ENCODE measurements at regions not wholly inside any gene's neighbourhood (a gene's known extent, or its start where the extent isn't known, plus 50 kb on each side); places are given as distances from the start of the nearest gene placed in this dataset.

DNA sequence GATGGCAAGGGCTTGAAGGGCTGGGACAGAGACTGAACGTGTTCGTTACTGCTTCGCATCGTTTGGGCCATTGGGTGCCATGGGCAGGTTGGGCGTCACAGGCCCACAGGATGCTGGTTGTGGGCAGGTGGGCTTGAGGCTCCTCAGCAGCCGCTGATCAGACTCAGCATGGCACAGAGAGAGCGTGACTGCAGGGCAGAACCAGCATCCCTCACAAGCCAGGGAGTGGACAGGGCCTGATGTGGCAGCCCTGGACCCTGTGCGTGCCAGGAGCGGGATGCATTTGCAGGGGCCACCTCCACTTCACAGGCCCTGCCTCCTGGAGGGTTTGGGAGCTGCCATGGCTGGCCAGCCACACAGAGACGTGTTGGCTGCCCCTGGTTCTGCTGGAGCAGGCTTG lies 1228.3 kb downstream of the BRD1 start:
- Histone ChIP-seq H3K4me1 (ENCODE audit: control insufficient read depth in 5 of 5, insufficient read depth in 5 of 5, low read length in 5 of 5) (no peaks in the 10 kb centered on the region), H3K36me3 (ENCODE audit: control insufficient read depth in 5 of 5, insufficient read depth in 5 of 5, low read length in 5 of 5) (no peaks in the 10 kb centered on the region), H3K4me3 (ENCODE audit: low read depth in 1 of 5, low read length in 5 of 5) (no peak overlapping the region), H3K27me3 (ENCODE audit: control insufficient read depth in 5 of 5, insufficient read depth in 4 of 5, low read length in 5 of 5) (peaks cover 0 to 4% (median under 1%) of the 10 kb centered on the region in 5 donors), H3K9ac (ENCODE audit: low read length in 5 of 5) (no peak overlapping the region), H3K27ac (ENCODE audit: low read depth, low read length) (no peak overlapping the region), H3K9me3 (ENCODE audit: control insufficient read depth in 5 of 5, low read length in 5 of 5) (peaks cover 0 to 4% (median 0%) of the 10 kb centered on the region in 5 donors)

DNA sequence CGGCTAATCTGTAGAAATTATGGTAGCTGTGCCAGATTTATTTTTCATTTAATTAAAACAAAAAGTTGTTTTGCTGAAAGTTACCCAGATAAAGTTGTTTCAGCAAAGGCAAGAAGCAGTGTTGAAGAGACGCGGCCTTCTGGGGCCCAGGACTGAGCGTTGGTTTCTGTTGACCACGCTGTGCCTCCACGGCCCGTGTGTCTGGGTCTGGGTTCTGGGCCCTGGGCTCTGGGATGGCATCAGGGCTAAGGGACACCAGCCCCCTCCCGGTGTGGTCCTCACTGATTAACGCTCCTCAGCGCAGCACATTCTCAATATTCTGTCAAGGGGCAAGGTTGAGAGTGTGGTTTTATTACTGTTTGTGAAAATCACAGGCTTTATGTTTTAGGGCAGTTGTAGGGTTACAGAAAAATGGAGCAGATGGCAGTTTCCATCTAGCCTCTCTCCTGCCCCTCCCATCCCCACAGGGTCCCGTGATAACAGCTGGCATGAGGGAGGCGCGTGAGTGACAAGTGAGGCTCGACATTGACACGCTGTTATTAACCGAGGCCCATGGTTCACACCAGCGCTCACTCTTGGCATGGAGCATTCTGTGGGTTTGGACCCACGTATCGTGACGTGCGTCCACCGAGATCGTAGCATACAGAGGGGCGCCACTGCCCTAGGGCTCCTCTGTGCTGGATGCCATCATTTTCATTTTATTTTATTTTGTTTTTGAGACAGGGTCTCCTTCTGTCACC lies 1231.4 kb downstream of the BRD1 start:
- H3K27me3 ChIP-seq (ENCODE audit: control insufficient read depth in 5 of 5, insufficient read depth in 4 of 5, low read length in 5 of 5), result peaks cover 0 to 8% (median 4%) of the 10 kb centered on the region in 5 donors
- H3K9me3 ChIP-seq (ENCODE audit: control insufficient read depth in 5 of 5, low read length in 5 of 5), result peaks cover 0 to 4% (median 0%) of the 10 kb centered on the region in 5 donors
- H3K4me3 ChIP-seq (ENCODE audit: low read depth in 1 of 5, low read length in 5 of 5), result no peak overlapping the region
- H3K27ac ChIP-seq (ENCODE audit: low read depth, low read length), result no peak overlapping the region
- no peak overlapping the region for H3K9ac ChIP-seq (ENCODE audit: low read length in 5 of 5)
- no peaks in the 10 kb centered on the region for H3K36me3 ChIP-seq (ENCODE audit: control insufficient read depth in 5 of 5, insufficient read depth in 5 of 5, low read length in 5 of 5)
- H3K4me1 ChIP-seq (ENCODE audit: control insufficient read depth in 5 of 5, insufficient read depth in 5 of 5, low read length in 5 of 5), result no peaks in the 10 kb centered on the region

- H3K27me3 ChIP-seq (ENCODE audit: control insufficient read depth in 5 of 5, insufficient read depth in 4 of 5, low read length in 5 of 5), result peaks cover 0 to 8% (median 4%) of the 10 kb centered on the region in 5 donors
- H3K27ac ChIP-seq (ENCODE audit: low read depth, low read length), result no peak overlapping the region
- no peak overlapping the region for H3K4me3 ChIP-seq (ENCODE audit: low read depth in 1 of 5, low read length in 5 of 5)
- no peak overlapping the region for H3K9ac ChIP-seq (ENCODE audit: low read length in 5 of 5)
- H3K9me3 ChIP-seq (ENCODE audit: control insufficient read depth in 5 of 5, low read length in 5 of 5), result peaks cover 0 to 4% (median 0%) of the 10 kb centered on the region in 5 donors
- H3K36me3 ChIP-seq (ENCODE audit: control insufficient read depth in 5 of 5, insufficient read depth in 5 of 5, low read length in 5 of 5), result no peaks in the 10 kb centered on the region
- no peaks in the 10 kb centered on the region for H3K4me1 ChIP-seq (ENCODE audit: control insufficient read depth in 5 of 5, insufficient read depth in 5 of 5, low read length in 5 of 5)
These were observed 1232.2 kb downstream of the BRD1 start for GRCh38 chr22:48595511-48595905.

GRCh38 chr22:48594757-48595510 lies 1232.7 kb downstream of the BRD1 start:
- Histone ChIP-seq H3K9me3 (ENCODE audit: control insufficient read depth in 5 of 5, low read length in 5 of 5) (peaks cover 0 to 4% (median 0%) of the 10 kb centered on the region in 5 donors), H3K4me1 (ENCODE audit: control insufficient read depth in 5 of 5, insufficient read depth in 5 of 5, low read length in 5 of 5) (no peaks in the 10 kb centered on the region), H3K36me3 (ENCODE audit: control insufficient read depth in 5 of 5, insufficient read depth in 5 of 5, low read length in 5 of 5) (no peaks in the 10 kb centered on the region), H3K27ac (ENCODE audit: low read depth, low read length) (no peak overlapping the region), H3K27me3 (ENCODE audit: control insufficient read depth in 5 of 5, insufficient read depth in 4 of 5, low read length in 5 of 5) (peaks cover 0 to 8% (median 4%) of the 10 kb centered on the region in 5 donors), H3K9ac (ENCODE audit: low read length in 5 of 5) (no peak overlapping the region), H3K4me3 (ENCODE audit: low read depth in 1 of 5, low read length in 5 of 5) (no peak overlapping the region)

- H3K4me3 ChIP-seq (ENCODE audit: low read depth in 1 of 5, low read length in 5 of 5), result no peak overlapping the region
- no peak overlapping the region for H3K27ac ChIP-seq (ENCODE audit: low read depth, low read length)
- H3K36me3 ChIP-seq (ENCODE audit: control insufficient read depth in 5 of 5, insufficient read depth in 5 of 5, low read length in 5 of 5), result no peaks in the 10 kb centered on the region
- no peak overlapping the region for H3K9ac ChIP-seq (ENCODE audit: low read length in 5 of 5)
- H3K9me3 ChIP-seq (ENCODE audit: control insufficient read depth in 5 of 5, low read length in 5 of 5), result peaks cover 0 to 4% (median 0%) of the 10 kb centered on the region in 5 donors
- no peaks in the 10 kb centered on the region for H3K4me1 ChIP-seq (ENCODE audit: control insufficient read depth in 5 of 5, insufficient read depth in 5 of 5, low read length in 5 of 5)
- H3K27me3 ChIP-seq (ENCODE audit: control insufficient read depth in 5 of 5, insufficient read depth in 4 of 5, low read length in 5 of 5), result peaks cover 0 to 10% (median 4%) of the 10 kb centered on the region in 5 donors
These were observed 1233.5 kb downstream of the BRD1 start for GRCh38 chr22:48594016-48594756.

GRCh38 chr22:48593551-48593950 lies 1234.1 kb downstream of the BRD1 start:
- H3K4me1 ChIP-seq (ENCODE audit: control insufficient read depth in 5 of 5, insufficient read depth in 5 of 5, low read length in 5 of 5), result no peaks in the 10 kb centered on the region
- no peak overlapping the region for H3K9ac ChIP-seq (ENCODE audit: low read length in 5 of 5)
- no peaks in the 10 kb centered on the region for H3K36me3 ChIP-seq (ENCODE audit: control insufficient read depth in 5 of 5, insufficient read depth in 5 of 5, low read length in 5 of 5)
- H3K27ac ChIP-seq (ENCODE audit: low read depth, low read length), result no peak overlapping the region
- H3K9me3 ChIP-seq (ENCODE audit: control insufficient read depth in 5 of 5, low read length in 5 of 5), result peaks cover 0 to 4% (median 0%) of the 10 kb centered on the region in 5 donors
- H3K27me3 ChIP-seq (ENCODE audit: control insufficient read depth in 5 of 5, insufficient read depth in 4 of 5, low read length in 5 of 5), result peaks cover 2 to 15% (median 5%) of the 10 kb centered on the region in 5 donors
- no peak overlapping the region for H3K4me3 ChIP-seq (ENCODE audit: low read depth in 1 of 5, low read length in 5 of 5)

- H3K27ac ChIP-seq (ENCODE audit: low read depth, low read length), result no peak overlapping the region
- no peaks in the 10 kb centered on the region for H3K9me3 ChIP-seq (ENCODE audit: control insufficient read depth in 5 of 5, low read length in 5 of 5)
- no peak overlapping the region for H3K4me3 ChIP-seq (ENCODE audit: low read depth in 1 of 5, low read length in 5 of 5)
- H3K27me3 ChIP-seq (ENCODE audit: control insufficient read depth in 5 of 5, insufficient read depth in 4 of 5, low read length in 5 of 5), result peaks cover 2 to 19% (median 6%) of the 10 kb centered on the region in 5 donors
- H3K9ac ChIP-seq (ENCODE audit: low read length in 5 of 5), result no peak overlapping the region
- H3K36me3 ChIP-seq (ENCODE audit: control insufficient read depth in 5 of 5, insufficient read depth in 5 of 5, low read length in 5 of 5), result no peaks in the 10 kb centered on the region
- no peaks in the 10 kb centered on the region for H3K4me1 ChIP-seq (ENCODE audit: control insufficient read depth in 5 of 5, insufficient read depth in 5 of 5, low read length in 5 of 5)
These were observed 1234.7 kb downstream of the BRD1 start for GRCh38 chr22:48592931-48593330.

DNA sequence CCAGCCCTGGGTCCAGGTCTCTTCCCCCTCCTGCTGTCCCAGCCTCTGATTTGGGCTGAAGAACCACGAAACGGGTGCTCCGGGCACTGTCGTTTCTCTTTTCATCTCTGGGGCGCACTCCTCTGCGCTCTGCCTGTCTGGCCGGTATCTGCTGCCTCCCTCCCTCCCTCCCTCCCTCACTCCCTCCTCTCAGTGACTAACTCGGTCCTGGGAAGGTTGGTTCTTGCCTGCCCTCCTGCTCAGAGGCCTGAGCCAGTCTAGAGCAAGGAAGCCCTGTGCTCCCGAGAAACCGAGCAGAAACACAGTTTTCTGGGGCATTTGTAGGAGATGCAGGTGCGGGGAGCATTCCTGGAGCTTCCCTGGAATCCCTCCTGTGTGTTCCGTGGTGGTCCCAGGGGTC lies 1235.2 kb downstream of the BRD1 start:
- no peak overlapping the region for H3K4me3 ChIP-seq (ENCODE audit: low read depth in 1 of 5, low read length in 5 of 5)
- H3K27me3 ChIP-seq (ENCODE audit: control insufficient read depth in 5 of 5, insufficient read depth in 4 of 5, low read length in 5 of 5), result peaks cover 2 to 23% (median 8%) of the 10 kb centered on the region in 5 donors
- no peak overlapping the region for H3K27ac ChIP-seq (ENCODE audit: low read depth, low read length)

GRCh38 chr22:48592066-48592345 lies 1235.7 kb downstream of the BRD1 start:
- Histone ChIP-seq H3K4me1 (ENCODE audit: control insufficient read depth in 5 of 5, insufficient read depth in 5 of 5, low read length in 5 of 5) (no peaks in the 10 kb centered on the region), H3K36me3 (ENCODE audit: control insufficient read depth in 5 of 5, insufficient read depth in 5 of 5, low read length in 5 of 5) (no peaks in the 10 kb centered on the region), H3K4me3 (ENCODE audit: low read depth in 1 of 5, low read length in 5 of 5) (no peak overlapping the region), H3K27me3 (ENCODE audit: control insufficient read depth in 5 of 5, insufficient read depth in 4 of 5, low read length in 5 of 5) (peaks cover 4 to 27% (median 8%) of the 10 kb centered on the region in 5 donors), H3K9ac (ENCODE audit: low read length in 5 of 5) (no peak overlapping the region), H3K27ac (ENCODE audit: low read depth, low read length) (no peak overlapping the region), H3K9me3 (ENCODE audit: control insufficient read depth in 5 of 5, low read length in 5 of 5) (no peaks in the 10 kb centered on the region)

More for the DNA sequence above, 1235.2 kb downstream of the BRD1 start:
- no peak overlapping the region for H3K9ac ChIP-seq (ENCODE audit: low read length in 5 of 5)
- H3K9me3 ChIP-seq (ENCODE audit: control insufficient read depth in 5 of 5, low read length in 5 of 5), result no peaks in the 10 kb centered on the region
- H3K36me3 ChIP-seq (ENCODE audit: control insufficient read depth in 5 of 5, insufficient read depth in 5 of 5, low read length in 5 of 5), result no peaks in the 10 kb centered on the region
- H3K4me1 ChIP-seq (ENCODE audit: control insufficient read depth in 5 of 5, insufficient read depth in 5 of 5, low read length in 5 of 5), result no peaks in the 10 kb centered on the region
